Brain microvascular endothelial cell (primary cell): ENCODE measurements at regions not wholly inside any gene's neighbourhood (a gene's known extent, or its start where the extent isn't known, plus 50 kb on each side); places are given as distances from the start of the nearest gene placed in this dataset.

ENCODE experiments used
- DNase-seq: peaks from one replicate; pipeline ENCODE4 v3.0.0-alpha.2; 2020
- H3K27ac ChIP-seq: fragments of 250-450 bp; sonication (Bioruptor Pico); 2 replicates; pipeline ENCODE4 v1.5.1; 2020; ENCODE audit warnings: mild to moderate bottlenecking, moderate library complexity
- H3K27me3 ChIP-seq: fragments of 250-450 bp; sonication (Bioruptor Pico); replicated peaks from 2 replicates; pipeline ENCODE4 v1.5.1; 2020; ENCODE audit warnings: mild to moderate bottlenecking
- H3K36me3 ChIP-seq: fragments of 250-450 bp; sonication (Bioruptor Pico); replicated peaks from 2 replicates; pipeline ENCODE4 v1.5.1; 2020; ENCODE audit warnings: mild to moderate bottlenecking
- H3K4me3 ChIP-seq: 2 replicates; pipeline ENCODE4 v1.5.1; 2011; ENCODE audit warnings: low read depth, mild to moderate bottlenecking, control low read depth, low read length, moderate library complexity
- in situ Hi-C: cut with HindIII; loops from 2 replicates; pipeline ENCODE4 v1.10.0; 2017; ENCODE audit warnings: low sequenced_read_pairs, low pct_ligation_motif_present
- TF ChIP-seq, protein P1 (sequence below): IDR thresholded peaks from 2 replicates; pipeline ENCODE4 v1.5.1; 2011; ENCODE audit warnings: low read depth, mild to moderate bottlenecking, moderate library complexity, low read length, control low read depth, inconsistent platforms; ENCODE audit errors: missing control alignments

DNA sequence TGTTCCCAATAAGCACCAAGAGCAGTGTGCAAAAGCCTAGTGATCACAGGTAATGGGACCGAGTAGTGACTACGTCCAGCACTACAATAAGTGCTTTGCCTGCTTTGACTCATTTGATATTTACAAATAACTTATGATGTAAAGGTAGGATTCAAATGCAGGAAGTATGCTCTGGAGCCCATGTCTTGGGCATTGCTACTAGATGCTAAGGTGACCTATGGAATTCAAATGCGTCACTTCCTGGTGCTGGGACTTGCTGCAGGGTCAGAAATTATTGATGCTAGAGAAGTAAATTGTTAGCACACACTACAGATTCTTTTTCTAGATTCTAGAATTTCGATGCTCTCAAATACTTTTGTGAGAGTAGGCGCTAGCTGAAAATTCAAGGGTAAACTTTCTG lies 101.2 kb upstream of the TSC22D2 start:
- no peak for DNase-seq
- Histone ChIP-seq H3K27ac (no peak overlapping the region), H3K27me3 (no peaks in the 10 kb centered on the region), H3K36me3 (no peaks in the 10 kb centered on the region), H3K4me3 (no peak overlapping the region)
- in situ Hi-C loops = no loop called here
- TF ChIP-seq, protein P1, sequence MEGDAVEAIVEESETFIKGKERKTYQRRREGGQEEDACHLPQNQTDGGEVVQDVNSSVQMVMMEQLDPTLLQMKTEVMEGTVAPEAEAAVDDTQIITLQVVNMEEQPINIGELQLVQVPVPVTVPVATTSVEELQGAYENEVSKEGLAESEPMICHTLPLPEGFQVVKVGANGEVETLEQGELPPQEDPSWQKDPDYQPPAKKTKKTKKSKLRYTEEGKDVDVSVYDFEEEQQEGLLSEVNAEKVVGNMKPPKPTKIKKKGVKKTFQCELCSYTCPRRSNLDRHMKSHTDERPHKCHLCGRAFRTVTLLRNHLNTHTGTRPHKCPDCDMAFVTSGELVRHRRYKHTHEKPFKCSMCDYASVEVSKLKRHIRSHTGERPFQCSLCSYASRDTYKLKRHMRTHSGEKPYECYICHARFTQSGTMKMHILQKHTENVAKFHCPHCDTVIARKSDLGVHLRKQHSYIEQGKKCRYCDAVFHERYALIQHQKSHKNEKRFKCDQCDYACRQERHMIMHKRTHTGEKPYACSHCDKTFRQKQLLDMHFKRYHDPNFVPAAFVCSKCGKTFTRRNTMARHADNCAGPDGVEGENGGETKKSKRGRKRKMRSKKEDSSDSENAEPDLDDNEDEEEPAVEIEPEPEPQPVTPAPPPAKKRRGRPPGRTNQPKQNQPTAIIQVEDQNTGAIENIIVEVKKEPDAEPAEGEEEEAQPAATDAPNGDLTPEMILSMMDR = no peak

DNA sequence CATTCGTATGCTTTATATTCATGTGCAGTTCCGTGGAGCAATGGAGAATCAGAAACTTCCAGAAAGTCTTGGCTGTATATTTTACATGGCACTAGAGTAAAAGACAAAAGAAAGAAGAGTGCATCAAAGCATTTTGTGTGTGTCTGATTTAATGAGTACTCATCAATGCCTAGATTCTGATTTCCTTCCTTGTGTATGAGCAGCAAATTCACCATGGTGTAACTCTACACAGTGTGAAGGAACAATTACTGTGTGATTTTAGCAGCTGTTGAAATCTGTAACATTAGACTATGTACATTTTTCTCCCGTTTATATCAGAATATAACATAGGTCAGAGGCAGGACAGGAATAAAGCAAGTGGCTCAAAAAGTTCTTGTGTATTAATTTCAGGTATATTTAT lies 102.0 kb upstream of the TSC22D2 start:
- DNase-seq = no peak
- Histone ChIP-seq H3K36me3 (no peaks in the 10 kb centered on the region), H3K27ac (no peak overlapping the region), H3K27me3 (no peaks in the 10 kb centered on the region), H3K4me3 (no peak overlapping the region)
- in situ Hi-C loops = no loop called here
- TF ChIP-seq, protein P1 = no peak

DNA sequence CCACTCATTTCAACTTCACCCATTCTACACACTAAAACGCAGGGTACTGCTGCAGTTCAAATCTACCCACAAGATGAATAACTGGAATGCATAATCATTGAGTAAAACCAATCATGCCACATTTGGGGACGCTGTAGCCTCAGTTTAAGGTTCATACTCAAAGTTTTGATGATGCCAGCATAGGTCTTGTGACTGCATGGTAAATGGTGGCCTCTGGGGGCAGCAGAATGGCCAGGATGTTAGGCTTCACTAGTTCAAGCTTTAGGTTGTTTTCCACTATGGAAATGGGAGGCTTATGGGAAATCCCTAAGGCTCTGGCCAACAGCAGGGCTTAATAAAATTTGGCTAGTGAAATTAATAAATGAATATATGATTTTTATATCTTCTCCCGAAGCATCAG lies 104.3 kb upstream of the TSC22D2 start:
- H3K27ac ChIP-seq = no peak overlapping the region
- in situ Hi-C loops = no loop called here
- no peaks in the 10 kb centered on the region for H3K36me3 ChIP-seq
- TF ChIP-seq, protein P1 = peak; percentile 62
- no peak overlapping the region for H3K4me3 ChIP-seq
- H3K27me3 ChIP-seq = no peaks in the 10 kb centered on the region
- no peak for DNase-seq

DNA sequence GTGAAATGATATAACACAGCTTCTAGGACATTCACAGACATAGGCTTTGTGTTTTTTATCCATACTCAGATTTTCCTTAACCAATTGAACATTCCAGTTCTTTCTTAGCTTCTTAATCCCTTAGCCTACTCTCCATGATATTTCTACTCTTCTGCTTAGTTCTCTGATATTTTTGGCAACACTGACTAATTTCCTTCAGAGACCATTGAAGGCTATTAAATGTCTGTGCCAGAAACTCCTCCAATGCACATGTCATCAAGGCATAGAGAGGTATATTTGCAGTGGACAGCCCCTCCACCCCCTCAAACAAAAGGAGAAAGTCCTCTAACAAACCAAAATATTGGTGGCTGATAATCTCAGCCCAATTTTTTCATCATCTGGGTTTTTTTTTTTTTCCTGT lies 105.9 kb upstream of the TSC22D2 start:
- no peaks in the 10 kb centered on the region for H3K36me3 ChIP-seq
- TF ChIP-seq, protein P1 = no peak
- H3K27ac ChIP-seq = no peak overlapping the region
- DNase-seq = no peak
- H3K4me3 ChIP-seq = no peak overlapping the region
- no peaks in the 10 kb centered on the region for H3K27me3 ChIP-seq
- in situ Hi-C loops = no loop called here

DNA sequence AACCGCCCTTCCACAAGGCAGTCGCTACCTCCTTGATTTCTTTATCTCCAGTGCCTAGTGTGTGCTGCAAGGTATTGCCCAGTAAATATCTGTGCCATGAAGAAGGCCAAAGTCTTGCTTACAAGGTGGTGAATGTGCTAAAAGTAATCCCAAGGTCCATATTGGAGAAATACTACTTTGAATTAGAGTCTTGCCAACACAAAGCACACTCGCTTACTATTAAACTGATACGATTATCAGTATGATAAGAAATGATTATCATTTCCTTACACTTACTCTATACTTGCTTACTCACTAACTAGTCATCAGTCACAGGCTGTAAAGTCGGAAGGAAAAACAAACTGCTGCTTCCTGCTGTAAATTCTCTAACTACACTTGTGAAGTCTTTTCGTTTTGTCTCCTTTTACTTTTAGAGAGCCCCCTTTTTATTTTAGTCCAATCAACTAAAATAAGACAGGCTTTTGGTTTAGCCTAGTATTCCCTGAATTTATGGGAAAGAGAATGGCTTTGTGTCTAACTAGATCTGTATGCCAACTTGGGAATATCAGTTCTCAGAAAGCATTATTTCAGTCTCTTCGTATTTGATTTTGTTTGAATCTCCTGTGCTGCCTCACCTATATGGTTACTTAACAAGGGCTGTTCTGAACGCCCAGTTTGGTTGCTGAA lies 107.1 kb upstream of the TSC22D2 start:
- TF ChIP-seq, protein P1 = no peak
- Histone ChIP-seq H3K4me3 (no peak overlapping the region), H3K27ac (peak overlapping the region; percentile 16), H3K27me3 (no peaks in the 10 kb centered on the region), H3K36me3 (no peaks in the 10 kb centered on the region)
- in situ Hi-C loops = no loop called here
- DNase-seq = peak; percentile 20

DNA sequence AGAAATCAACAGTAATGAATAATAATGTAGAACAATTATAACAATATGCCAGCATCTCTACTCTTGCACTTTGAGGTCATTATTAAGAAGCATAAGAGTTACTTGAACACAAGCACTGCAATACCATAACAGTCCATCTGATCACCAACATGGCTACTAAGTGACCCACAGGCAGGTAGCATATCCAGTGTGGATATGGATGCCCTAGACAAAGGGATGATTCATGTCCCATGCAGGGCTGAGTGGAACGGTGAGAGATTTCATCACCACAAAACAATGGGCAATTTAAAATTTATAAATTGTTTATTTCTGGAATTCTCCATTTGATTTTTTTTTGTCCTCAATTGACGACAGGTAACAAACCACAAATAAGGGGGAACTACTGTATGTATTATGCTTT lies 107.7 kb upstream of the TSC22D2 start:
- no peak overlapping the region for H3K4me3 ChIP-seq
- in situ Hi-C loops = no loop called here
- H3K36me3 ChIP-seq = no peaks in the 10 kb centered on the region
- DNase-seq = peak; percentile 13
- H3K27me3 ChIP-seq = no peaks in the 10 kb centered on the region
- no peak overlapping the region for H3K27ac ChIP-seq
- TF ChIP-seq, protein P1 = no peak
